Suprapubic skin (tissue), 4 donors: ENCODE measurements at regions not wholly inside any gene's neighbourhood (a gene's known extent, or its start where the extent isn't known, plus 50 kb on each side); places are given as distances from the start of the nearest gene placed in this dataset.

Experiments
- EP300 ChIP-seq: sonication (generic); formaldehyde crosslinking; IDR thresholded peaks from one replicate; pipeline ENCODE4 v1.6.1; 2017; ENCODE audit warnings: antibody characterized with exemption
- POLR2A ChIP-seq, 2 donors: fragments of 450-650 bp; IDR thresholded peaks; one replicate each; pipeline ENCODE4 v1.6.1; 2017; ENCODE audit warnings: antibody characterized with exemption in 2 of 2, mild to moderate bottlenecking in 2 of 2, moderate library complexity in 2 of 2
- POLR2AphosphoS5 ChIP-seq, 3 donors: sonication (generic); formaldehyde crosslinking; IDR thresholded peaks; one replicate each; pipeline ENCODE4 v1.6.1; 2017; ENCODE audit warnings: antibody characterized with exemption in 3 of 3
- TF ChIP-seq, protein P1 (sequence below), 2 donors: fragments of 200-600 bp in 1 of 2; fragments of 450-650 bp in 1 of 2; sonication (generic) in 1 of 2; IDR thresholded peaks; one replicate each; pipeline ENCODE4 v1.5.1; 2016 to 2019; ENCODE audit warnings: antibody characterized with exemption in 2 of 2, mild to moderate bottlenecking in 1 of 2, moderate library complexity in 1 of 2

- TF ChIP-seq, protein P1, sequence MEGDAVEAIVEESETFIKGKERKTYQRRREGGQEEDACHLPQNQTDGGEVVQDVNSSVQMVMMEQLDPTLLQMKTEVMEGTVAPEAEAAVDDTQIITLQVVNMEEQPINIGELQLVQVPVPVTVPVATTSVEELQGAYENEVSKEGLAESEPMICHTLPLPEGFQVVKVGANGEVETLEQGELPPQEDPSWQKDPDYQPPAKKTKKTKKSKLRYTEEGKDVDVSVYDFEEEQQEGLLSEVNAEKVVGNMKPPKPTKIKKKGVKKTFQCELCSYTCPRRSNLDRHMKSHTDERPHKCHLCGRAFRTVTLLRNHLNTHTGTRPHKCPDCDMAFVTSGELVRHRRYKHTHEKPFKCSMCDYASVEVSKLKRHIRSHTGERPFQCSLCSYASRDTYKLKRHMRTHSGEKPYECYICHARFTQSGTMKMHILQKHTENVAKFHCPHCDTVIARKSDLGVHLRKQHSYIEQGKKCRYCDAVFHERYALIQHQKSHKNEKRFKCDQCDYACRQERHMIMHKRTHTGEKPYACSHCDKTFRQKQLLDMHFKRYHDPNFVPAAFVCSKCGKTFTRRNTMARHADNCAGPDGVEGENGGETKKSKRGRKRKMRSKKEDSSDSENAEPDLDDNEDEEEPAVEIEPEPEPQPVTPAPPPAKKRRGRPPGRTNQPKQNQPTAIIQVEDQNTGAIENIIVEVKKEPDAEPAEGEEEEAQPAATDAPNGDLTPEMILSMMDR (IDR thresholded peaks at IDR 0.05): no peak
- TF ChIP-seq POLR2A (IDR thresholded peaks at IDR 0.05) (no peak), EP300 (no peak), POLR2AphosphoS5 (IDR thresholded peaks at IDR 0.05) (no peak)
Observed at GRCh38 chr16:13378151-13378550, 476.8 kb downstream of the SHISA9 start.
